Motor neuron (in vitro differentiated cells): ENCODE measurements at regions not wholly inside any gene's neighbourhood (a gene's known extent, or its start where the extent isn't known, plus 50 kb on each side); places are given as distances from the start of the nearest gene placed in this dataset.

ENCODE experiments used
- ATAC-seq, 8 experiments: fragments of 200-7000 bp; cut with Tn5 transposase; replicated peaks in 6 of 8; 2 replicates each; pipeline ENCODE4 v1.8.0; 2021; ENCODE audit warnings: mild to moderate bottlenecking in 8 of 8, moderate library complexity in 8 of 8
- H3K27ac ChIP-seq, 2 donors: fragments of 250-450 bp; sonication (Bioruptor Pico); 2 replicates each; pipeline ENCODE4 v1.9.0; 2021; ENCODE audit warnings: antibody characterized with exemption in 2 of 2, mild to moderate bottlenecking in 2 of 2, moderate library complexity in 1 of 2
- H3K4me1 ChIP-seq, 2 donors: fragments of 250-450 bp; sonication (Bioruptor Pico); replicated peaks in 1 of 2; 2 replicates each; pipeline ENCODE4 v1.6.1; 2021; ENCODE audit warnings: antibody characterized with exemption in 2 of 2, mild to moderate bottlenecking in 2 of 2, moderate library complexity in 1 of 2
- H3K4me3 ChIP-seq, 5 donors: fragments of 250-450 bp; sonication (Bioruptor Pico); 2 replicates each; pipeline ENCODE4 v1.9.0; 2021; ENCODE audit warnings: antibody characterized with exemption in 5 of 5, mild to moderate bottlenecking in 5 of 5, moderate library complexity in 4 of 5
- WGBS, 10 experiments: fragments of 450-650 bp; shearing (Covaris generic); methylation state at CpG; one replicate each; pipeline ENCODE4 v1.0.0; 2022; 5-methylcytosine and 5-hydroxymethylcytosine counted together
- in situ Hi-C, 9 experiments: fragments of 400-800 bp; cut with MboI; loops; one replicate each; pipeline ENCODE4 v1.15.0; 2021; ENCODE audit warnings: low sequenced_read_pairs in 9 of 9, low pct_unique_long_range_greater_than_20kb in 2 of 9; ENCODE audit not compliant: unreplicated experiment in 9 of 9

DNA sequence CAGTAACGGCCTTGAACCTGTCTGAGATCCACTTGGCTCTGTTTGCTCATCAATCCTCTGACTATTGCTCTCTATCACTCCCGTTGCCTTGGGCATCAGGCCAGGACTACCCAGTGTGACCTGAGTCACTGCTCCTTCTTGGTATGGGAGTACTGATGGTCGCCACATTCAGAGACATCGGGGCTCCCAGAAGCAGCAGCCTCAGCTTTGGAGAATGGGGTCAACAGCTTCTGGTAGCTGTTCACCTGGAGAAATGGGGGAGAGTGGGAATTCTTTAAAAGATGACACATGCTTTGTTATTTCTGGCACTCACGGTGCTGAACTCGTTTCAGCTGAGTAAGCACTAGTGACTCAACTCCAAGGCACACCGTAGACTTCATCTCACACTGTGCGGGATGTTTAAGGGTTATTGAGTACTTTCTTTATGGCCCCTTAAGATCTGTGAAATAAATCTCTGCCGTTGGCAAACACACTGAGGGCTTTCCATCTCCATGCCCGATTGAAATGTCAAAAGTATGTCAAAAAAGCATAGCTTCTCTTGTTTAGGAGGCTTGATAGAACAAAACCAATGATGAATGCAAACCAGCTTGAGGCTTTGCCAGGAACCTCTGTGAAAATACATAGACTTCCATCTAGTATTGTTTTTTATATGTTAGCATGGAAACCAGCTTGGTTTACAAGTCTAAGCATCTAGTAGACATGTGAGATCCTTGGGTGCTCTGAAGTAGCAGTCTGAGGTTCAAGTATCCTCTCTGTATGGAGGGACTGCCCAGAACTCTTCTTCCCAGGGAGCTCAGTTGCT, 333.1 kb downstream of the CXCL12 start:
- H3K4me1 ChIP-seq, result peaks cover 26 to 27% of the 10 kb centered on the region in 2 donors
- WGBS, 10 experiments, result 0 to 80% (median 71%) methylated on average over 2 to 10 of the region's 10 CpGs; no CpG with 5 or more reads in 1 of the 10 experiments
- in situ Hi-C loops, result no loop called here
- no peak overlapping the region for H3K27ac ChIP-seq
- peak in 4 of 8 experiments; percentile 20 to 57 (median 27) for ATAC-seq
- no peak overlapping the region for H3K4me3 ChIP-seq

DNA sequence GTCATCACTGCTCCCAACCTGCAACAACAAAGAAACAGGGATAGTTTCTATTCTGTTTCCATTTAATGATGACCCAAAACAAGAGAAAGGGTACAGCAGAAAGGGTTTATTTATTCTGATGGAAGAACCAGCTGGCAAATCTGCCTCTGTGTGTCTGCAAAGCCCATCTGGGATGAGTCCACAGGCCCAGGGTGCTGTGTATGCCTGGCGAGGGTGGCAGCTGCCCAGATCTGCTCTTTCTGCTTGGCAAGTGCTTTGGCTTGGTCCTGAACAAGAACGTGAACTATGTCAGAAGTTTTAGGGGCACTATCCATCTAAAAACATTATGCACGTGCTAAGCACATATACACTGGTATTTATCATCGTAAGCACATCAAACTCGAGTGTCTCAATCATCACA, 333.8 kb downstream of the CXCL12 start:
- Histone ChIP-seq H3K4me3 (no peak overlapping the region), H3K4me1 (peaks cover 26 to 29% of the 10 kb centered on the region in 2 donors), H3K27ac (no peak overlapping the region)
- in situ Hi-C loops, result no loop called here
- ATAC-seq, result no peak
- WGBS, 10 experiments, result 37 to 100% (median 83%) methylated on average over 1 to 5 of the region's 5 CpGs; no CpG with 5 or more reads in 5 of the 10 experiments

GRCh38 chr10:44049301-44050015, 335.4 kb downstream of the CXCL12 start:
- H3K4me3 ChIP-seq, result no peak overlapping the region
- no peak overlapping the region for H3K27ac ChIP-seq
- in situ Hi-C loops, result no loop called here
- 54 to 100% (median 80%) methylated on average over 1 to 7 of the region's 9 CpGs; no CpG with 5 or more reads in 1 of the 10 experiments for WGBS, 10 experiments
- ATAC-seq, result no peak
- H3K4me1 ChIP-seq, result peaks cover 39 to 42% of the 10 kb centered on the region in 2 donors

DNA sequence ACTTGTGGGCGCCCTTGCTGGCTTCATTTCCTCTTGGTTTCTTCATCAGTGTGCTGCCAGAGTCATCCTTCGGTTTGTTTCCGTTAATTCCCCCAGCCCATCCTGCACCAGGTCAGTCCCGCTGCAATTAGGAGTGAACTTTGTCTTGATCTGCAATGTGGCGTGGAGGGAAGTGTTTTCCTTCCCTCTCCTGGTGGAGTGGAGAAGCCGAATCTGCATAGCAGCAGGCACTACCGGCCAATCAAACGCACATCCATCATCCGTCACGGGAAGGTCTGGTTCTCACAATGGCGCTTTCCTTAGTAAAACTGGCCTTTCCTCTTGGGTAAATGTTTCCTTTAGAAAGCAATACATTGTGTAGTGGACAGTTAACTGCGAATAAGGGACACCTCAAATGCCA, 337.5 kb downstream of the CXCL12 start:
- peak in 5 of 8 experiments; percentile 49 to 82 (median 76) for ATAC-seq
- Histone ChIP-seq H3K4me1 (peaks cover 41 to 46% of the 10 kb centered on the region in 2 donors), H3K4me3 (no peak overlapping the region), H3K27ac (no peak overlapping the region)
- in situ Hi-C loops, result no loop called here
- 20 to 100% (median 70%) methylated on average over 1 to 9 of the region's 12 CpGs; no CpG with 5 or more reads in 1 of the 10 experiments for WGBS, 10 experiments

DNA sequence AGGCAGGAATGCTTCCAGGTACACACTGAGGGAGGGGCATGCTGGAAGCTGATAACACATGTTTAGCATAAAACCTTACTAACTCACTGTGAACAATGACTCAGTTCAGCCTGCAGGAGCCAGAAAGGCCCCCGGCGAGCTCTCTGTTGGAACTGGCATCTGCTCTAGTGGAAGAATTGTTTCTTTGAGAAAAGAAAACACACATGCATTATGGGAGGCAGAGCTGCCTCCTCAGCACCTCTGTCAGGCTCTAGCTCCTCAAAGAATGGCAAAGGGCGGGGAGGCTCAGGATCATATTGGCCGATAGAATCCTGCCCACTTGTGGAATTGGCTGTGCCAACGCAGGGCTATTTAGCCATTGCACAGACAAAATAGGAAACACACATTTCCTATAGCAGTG, 338.3 kb downstream of the CXCL12 start:
- no peak overlapping the region for H3K27ac ChIP-seq
- peak in 6 of 8 experiments; percentile 63 to 78 (median 72) for ATAC-seq
- no peak overlapping the region for H3K4me3 ChIP-seq
- H3K4me1 ChIP-seq, result peaks cover 41 to 54% of the 10 kb centered on the region in 2 donors
- WGBS, 10 experiments, result 8 to 80% (median 50%) methylated on average over 1 to 5 of the region's 5 CpGs; no CpG with 5 or more reads in 3 of the 10 experiments
- in situ Hi-C loops, result no loop called here

DNA sequence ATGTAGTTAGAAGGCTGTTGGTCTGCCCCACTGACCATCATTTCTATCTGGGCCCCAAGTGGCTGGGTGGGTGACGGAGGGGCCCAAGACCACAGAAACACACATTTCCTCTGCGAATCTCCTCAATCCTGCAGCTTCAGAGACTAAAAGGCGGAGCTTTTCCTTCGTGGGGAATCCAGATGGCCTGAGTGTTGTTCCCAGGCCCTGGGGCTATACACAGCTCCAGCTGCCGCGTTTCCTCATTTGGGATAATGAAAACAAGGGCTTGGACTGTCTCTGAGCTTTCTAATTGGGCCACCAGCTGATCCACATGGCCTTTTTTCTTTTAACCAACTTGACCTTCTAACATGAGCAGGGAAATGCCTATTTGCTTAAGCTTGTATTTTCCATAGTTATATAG, 339.9 kb downstream of the CXCL12 start:
- in situ Hi-C loops, result no loop called here
- Histone ChIP-seq H3K4me3 (no peak overlapping the region), H3K4me1 (peaks cover 41 to 54% of the 10 kb centered on the region in 2 donors), H3K27ac (no peak overlapping the region)
- WGBS, 10 experiments, result 0 to 100% (median 71%) methylated on average over 1 to 4 of the region's 6 CpGs; no CpG with 5 or more reads in 5 of the 10 experiments
- ATAC-seq, result peak in 3 of 8 experiments; percentile 29 to 80 (median 73)

GRCh38 chr10:44044549-44044948, 340.3 kb downstream of the CXCL12 start:
- H3K4me1 ChIP-seq, result peaks cover 41 to 54% of the 10 kb centered on the region in 2 donors
- ATAC-seq, result no peak
- in situ Hi-C loops, result no loop called here
- WGBS, 10 experiments, result 70 to 93% (median 78%) methylated on average over 1 to 3 of the region's 10 CpGs; no CpG with 5 or more reads in 6 of the 10 experiments
- H3K27ac ChIP-seq, result no peak overlapping the region
- H3K4me3 ChIP-seq, result no peak overlapping the region

DNA sequence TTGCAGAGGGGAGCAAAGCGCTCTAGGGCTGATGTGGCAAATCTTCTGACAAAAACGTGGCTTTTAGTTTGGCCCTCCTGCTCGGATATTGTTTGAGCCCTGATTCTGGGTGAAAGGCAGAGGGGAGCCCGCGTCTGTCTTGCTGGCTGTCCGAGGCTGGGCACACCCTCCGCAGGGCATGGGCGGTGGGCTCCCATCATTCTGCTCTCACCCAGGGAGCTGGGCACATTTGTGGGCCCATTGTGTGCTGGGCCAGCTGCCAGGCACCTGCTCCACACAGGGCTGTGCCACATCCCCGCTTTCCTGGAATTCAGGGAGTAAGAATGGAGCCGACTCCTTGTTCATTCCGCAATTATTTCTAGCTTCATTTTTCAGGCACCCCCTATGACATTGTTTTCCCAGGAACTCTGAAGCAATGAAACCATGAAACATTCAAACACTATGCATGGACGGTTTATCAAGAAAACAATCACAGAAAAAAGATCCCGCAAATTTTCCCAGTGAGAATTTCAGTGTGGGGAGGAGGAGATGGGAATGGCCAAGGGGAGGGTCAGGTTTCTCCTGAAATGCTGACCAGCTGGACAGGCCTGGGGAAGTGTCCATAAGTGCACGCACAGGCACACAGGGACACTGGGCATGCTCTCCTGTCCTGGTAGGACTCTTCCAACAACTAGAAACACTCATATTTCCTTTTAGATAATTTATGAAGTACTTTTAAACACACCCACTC, 341.1 kb downstream of the CXCL12 start:
- Histone ChIP-seq H3K27ac (no peak overlapping the region), H3K4me3 (no peak overlapping the region), H3K4me1 (peaks cover 41 to 54% of the 10 kb centered on the region in 2 donors)
- no peak for ATAC-seq
- in situ Hi-C loops, result no loop called here
- 48 to 100% (median 90%) methylated on average over 1 to 8 of the region's 14 CpGs; no CpG with 5 or more reads in 3 of the 10 experiments for WGBS, 10 experiments

DNA sequence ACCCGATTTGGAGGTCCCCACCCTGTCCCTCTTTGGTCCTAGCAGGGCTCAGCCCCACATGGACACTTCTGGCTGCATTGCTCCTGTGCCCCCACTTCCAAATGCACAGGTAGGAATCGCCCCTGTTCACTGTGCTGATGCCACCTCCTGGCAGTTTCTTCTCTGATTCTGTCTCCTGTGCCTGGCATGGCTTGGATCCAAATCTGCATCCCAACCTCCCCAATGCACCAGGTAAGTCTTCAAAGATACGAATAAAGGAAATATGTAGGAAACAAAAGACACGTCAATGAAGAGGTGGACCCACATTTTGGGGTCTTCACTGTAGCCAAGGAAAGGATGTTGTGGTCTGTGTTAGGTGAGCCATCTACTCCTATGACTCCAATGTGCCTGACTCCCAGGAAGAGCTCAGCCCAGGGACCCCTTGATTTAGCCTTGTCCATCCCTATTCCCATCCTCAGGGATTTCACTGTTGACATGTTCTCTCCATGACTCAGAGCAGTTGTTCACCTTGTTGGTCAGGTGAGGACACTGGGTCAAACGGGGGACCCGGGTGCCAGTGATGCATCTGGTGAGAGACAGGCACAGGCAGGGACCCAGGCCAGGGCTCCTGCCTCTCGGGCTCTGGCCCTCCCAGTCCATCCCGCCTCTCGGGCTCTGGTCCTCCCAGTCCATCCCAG, 341.8 kb downstream of the CXCL12 start:
- H3K4me3 ChIP-seq, result no peak overlapping the region
- ATAC-seq, result no peak
- peaks cover 37 to 47% of the 10 kb centered on the region in 2 donors for H3K4me1 ChIP-seq
- in situ Hi-C loops, result no loop called here
- 27 to 100% (median 87%) methylated on average over 1 to 8 of the region's 9 CpGs; no CpG with 5 or more reads in 3 of the 10 experiments for WGBS, 10 experiments
- H3K27ac ChIP-seq, result no peak overlapping the region

DNA sequence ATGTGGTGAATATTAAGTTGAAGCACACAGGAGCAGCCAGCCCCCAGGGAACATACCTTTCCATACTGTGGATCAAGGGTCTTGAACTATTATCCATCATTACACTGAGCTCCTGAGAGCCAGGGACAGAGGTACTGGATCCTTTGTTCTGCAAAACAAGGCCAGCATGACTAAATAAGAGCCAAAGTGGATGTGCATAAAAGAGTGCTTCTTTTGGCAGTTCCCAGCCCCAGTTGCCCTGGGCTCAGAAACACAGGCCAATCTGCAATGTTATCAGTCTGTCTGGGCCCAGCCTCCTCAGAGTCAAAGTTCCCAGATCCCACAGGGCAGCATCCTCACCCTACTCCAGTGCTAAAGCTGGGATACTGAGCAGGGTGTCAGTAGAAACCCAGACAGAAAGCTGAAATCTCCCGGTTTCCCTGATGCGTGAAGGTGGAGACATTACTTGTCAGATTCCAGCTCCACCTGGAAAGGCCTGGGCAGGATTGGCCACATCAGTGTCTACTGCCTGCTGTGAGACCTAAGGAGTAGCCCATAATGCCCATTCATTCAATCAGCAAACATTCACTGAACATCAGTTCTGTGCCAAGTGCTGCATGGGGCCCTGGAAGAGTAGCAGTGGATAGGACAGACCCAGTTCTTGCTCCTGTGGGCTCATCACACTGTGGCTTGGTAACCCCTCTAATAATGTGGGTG, 342.7 kb downstream of the CXCL12 start:
- peak overlapping the region in 1 of 2 donors; percentile 24 for H3K27ac ChIP-seq
- H3K4me1 ChIP-seq, result peaks cover 28 to 39% of the 10 kb centered on the region in 2 donors
- ATAC-seq, result peak in 3 of 8 experiments; percentile 16 to 44 (median 22)
- WGBS, 10 experiments, result 80 to 100% (median 80%) methylated on average over 1 to 2 of the region's 2 CpGs; no CpG with 5 or more reads in 7 of the 10 experiments
- H3K4me3 ChIP-seq, result no peak overlapping the region
- in situ Hi-C loops, result no loop called here

DNA sequence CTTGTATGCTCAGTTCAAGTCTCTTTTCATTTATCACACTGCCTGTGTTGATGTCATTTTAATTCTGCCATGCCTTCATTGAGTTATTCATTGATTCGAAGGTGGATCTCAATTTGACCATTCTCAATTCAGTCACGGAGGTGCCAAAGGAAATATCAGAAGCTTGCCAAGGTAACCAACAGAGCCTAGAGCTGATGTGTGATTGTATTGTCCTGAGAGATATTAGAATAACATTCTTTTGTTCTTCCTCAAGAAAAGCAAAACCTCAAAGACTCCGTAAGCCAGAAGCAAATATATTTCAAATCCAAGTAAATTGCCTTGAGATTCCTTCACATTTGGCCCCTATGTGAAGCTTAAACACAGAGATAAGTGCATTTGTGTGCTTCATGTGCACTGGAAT, 345.3 kb downstream of the CXCL12 start:
- Histone ChIP-seq H3K4me1 (peaks cover 3 to 13% of the 10 kb centered on the region in 2 donors), H3K4me3 (no peak overlapping the region), H3K27ac (no peak overlapping the region)
- WGBS, 10 experiments, result 40 to 100% (median 78%) methylated on average over 1 to 3 of the region's 3 CpGs
- in situ Hi-C loops, result no loop called here
- no peak for ATAC-seq

DNA sequence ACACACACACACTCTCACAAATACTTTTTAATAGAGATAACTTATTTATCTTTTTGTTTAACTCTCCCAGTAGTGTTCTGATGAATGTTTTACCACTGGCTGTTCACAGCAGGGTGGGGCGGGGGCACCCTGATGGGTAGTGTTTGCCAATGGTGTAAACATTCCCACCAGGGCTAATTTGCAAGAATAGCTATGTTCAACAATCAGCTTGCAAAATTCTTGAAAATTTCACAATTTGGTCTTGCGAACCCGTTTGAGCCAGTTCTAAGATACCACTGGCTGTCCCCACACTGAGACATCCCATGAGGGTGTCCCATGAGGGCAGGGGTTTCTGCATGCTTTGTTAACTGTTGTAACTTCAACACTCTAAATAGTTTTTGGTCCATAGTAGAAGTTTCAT, 348.5 kb downstream of the CXCL12 start:
- Histone ChIP-seq H3K27ac (no peak overlapping the region), H3K4me1 (no peaks in the 10 kb centered on the region), H3K4me3 (no peak overlapping the region)
- in situ Hi-C loops, result no loop called here
- WGBS, 10 experiments, result 58 to 100% (median 67%) methylated on average over 1 to 3 of the region's 3 CpGs; no CpG with 5 or more reads in 3 of the 10 experiments
- no peak for ATAC-seq
